Upper lobe of left lung (tissue), 6 donors: ENCODE measurements at regions not wholly inside any gene's neighbourhood (a gene's known extent, or its start where the extent isn't known, plus 50 kb on each side); places are given as distances from the start of the nearest gene placed in this dataset.

Experiments
- ATAC-seq, 2 donors: fragments of 200-7000 bp; cut with Tn5 transposase; one replicate each; pipeline ENCODE4 v1.9.1; 2022; ENCODE audit warnings: mild to moderate bottlenecking in 2 of 2, moderate library complexity in 2 of 2; ENCODE audit not compliant: low FRiP score in 2 of 2
- DNase-seq, 2 donors: peaks; one replicate each; pipeline ENCODE4 v3.0.0-alpha.2; 2019 to 2020
- H3K27ac ChIP-seq, 4 donors: fragments of 200-600 bp; sonication (generic); one replicate each; pipeline ENCODE4 v1.5.1; 2016 to 2019
- H3K27me3 ChIP-seq, 4 donors: fragments of 200-600 bp; sonication (generic); one replicate each; pipeline ENCODE4 v1.5.1; 2017 to 2019
- H3K36me3 ChIP-seq, 4 donors: fragments of 200-600 bp; sonication (generic); one replicate each; pipeline ENCODE4 v1.5.1; 2016 to 2019
- H3K4me1 ChIP-seq, 4 donors: fragments of 200-600 bp; sonication (generic); one replicate each; pipeline ENCODE4 v1.5.1; 2018 to 2019
- H3K4me3 ChIP-seq, 4 donors: fragments of 200-600 bp; sonication (generic); one replicate each; pipeline ENCODE4 v1.5.1; 2017 to 2019; ENCODE audit warnings: mild to moderate bottlenecking in 2 of 4, moderate library complexity in 1 of 4
- H3K9me3 ChIP-seq, 4 donors: fragments of 200-600 bp; sonication (generic); one replicate each; pipeline ENCODE4 v1.5.1; 2018 to 2019
- EP300 ChIP-seq, 4 donors: sonication (generic); formaldehyde crosslinking; IDR thresholded peaks; one replicate each; pipeline ENCODE4 v1.5.1; 2017; ENCODE audit warnings: antibody characterized with exemption in 4 of 4, control low read depth in 2 of 4
- POLR2A ChIP-seq, 4 donors: fragments of 450-650 bp; IDR thresholded peaks; one replicate each; pipeline ENCODE4 v1.5.1; 2016 to 2017; ENCODE audit warnings: antibody characterized with exemption in 4 of 4, mild to moderate bottlenecking in 2 of 4
- POLR2AphosphoS5 ChIP-seq, 2 donors: sonication (generic); formaldehyde crosslinking; IDR thresholded peaks; one replicate each; pipeline ENCODE4 v1.5.1; 2017; ENCODE audit warnings: antibody characterized with exemption in 2 of 2
- WGBS, 2 donors: methylation state at CpG; one replicate each; pipeline ENCODE4 v1.1.5; 2017 to 2018; 5-methylcytosine and 5-hydroxymethylcytosine counted together
- TF ChIP-seq, protein P1 (sequence below), 6 experiments: fragments of 450-650 bp in 4 of 6; fragments of 200-600 bp in 2 of 6; sonication (generic) in 2 of 6; IDR thresholded peaks; one replicate each; pipeline ENCODE4 v1.5.1; 2016 to 2019; ENCODE audit warnings: antibody characterized with exemption in 6 of 6
- donor health status: DM: no; HTN: no; CAD: no; lungs with moderate emphysema.
- donor health status: DM: no; HTN: yes; CAD: no; lungs with severe emphysema.

DNA sequence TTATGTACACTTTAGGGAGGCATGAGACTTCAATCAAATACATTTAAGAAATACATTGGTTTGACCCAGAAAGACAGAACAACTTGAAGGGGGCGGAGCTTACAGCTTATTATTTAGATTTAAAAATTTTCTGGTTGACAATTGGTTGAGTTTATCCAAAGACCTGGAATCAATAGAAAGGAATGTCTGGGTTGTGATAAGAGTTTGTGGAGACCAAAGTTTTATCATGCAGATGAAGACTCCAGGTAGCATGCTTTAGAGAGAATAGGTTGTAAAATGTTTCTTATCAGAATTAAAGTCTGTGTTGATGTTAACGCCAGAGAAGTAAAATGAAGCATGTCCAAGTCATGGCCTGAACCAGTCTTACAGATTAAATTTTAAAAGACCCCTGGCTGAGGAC, 757.8 kb upstream of the ADGRB3 start:
- DNase-seq (no peak), ATAC-seq (no peak)
- H3K4me3 ChIP-seq = no peak overlapping the region
- peaks cover 0 to 5% (median under 1%) of the 10 kb centered on the region in 4 donors for H3K9me3 ChIP-seq
- H3K4me1 ChIP-seq = no peaks in the 10 kb centered on the region
- WGBS, 2 donors = 81 to 88% methylated on average over 2 of the region's 2 CpGs
- no peak overlapping the region for H3K27ac ChIP-seq
- H3K36me3 ChIP-seq = no peaks in the 10 kb centered on the region
- H3K27me3 ChIP-seq = no peaks in the 10 kb centered on the region
- TF ChIP-seq, protein P1, sequence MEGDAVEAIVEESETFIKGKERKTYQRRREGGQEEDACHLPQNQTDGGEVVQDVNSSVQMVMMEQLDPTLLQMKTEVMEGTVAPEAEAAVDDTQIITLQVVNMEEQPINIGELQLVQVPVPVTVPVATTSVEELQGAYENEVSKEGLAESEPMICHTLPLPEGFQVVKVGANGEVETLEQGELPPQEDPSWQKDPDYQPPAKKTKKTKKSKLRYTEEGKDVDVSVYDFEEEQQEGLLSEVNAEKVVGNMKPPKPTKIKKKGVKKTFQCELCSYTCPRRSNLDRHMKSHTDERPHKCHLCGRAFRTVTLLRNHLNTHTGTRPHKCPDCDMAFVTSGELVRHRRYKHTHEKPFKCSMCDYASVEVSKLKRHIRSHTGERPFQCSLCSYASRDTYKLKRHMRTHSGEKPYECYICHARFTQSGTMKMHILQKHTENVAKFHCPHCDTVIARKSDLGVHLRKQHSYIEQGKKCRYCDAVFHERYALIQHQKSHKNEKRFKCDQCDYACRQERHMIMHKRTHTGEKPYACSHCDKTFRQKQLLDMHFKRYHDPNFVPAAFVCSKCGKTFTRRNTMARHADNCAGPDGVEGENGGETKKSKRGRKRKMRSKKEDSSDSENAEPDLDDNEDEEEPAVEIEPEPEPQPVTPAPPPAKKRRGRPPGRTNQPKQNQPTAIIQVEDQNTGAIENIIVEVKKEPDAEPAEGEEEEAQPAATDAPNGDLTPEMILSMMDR (IDR thresholded peaks at IDR 0.05) = no peak
- no peak for TF ChIP-seq POLR2AphosphoS5 (IDR thresholded peaks at IDR 0.05)
- TF ChIP-seq POLR2A (IDR thresholded peaks at IDR 0.05) = no peak

DNA sequence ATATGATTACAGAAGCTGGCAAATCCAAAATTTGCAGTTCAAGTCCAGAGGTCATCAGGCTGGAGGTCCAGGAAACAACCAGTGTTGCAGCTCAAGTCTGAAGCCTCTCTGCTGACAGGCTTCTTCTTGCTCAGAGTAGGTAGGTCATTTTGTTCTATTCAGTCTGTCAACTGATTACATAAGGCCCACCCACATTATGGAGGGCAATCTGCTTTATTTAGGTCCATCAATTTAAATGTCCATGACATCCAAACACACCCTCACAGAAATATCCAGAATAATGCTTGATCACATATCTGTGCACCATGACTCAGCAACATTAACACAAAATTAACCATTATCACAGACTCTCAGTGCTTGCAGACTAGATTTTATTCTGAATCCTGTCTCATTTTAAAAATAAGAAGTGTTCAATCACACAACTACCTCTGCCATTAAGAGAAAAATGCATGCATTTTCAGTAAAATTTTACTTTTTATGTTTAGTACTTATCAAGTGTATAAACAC, 759.2 kb upstream of the ADGRB3 start:
- TF ChIP-seq, protein P1 (IDR thresholded peaks at IDR 0.05) = no peak
- TF ChIP-seq POLR2AphosphoS5 (IDR thresholded peaks at IDR 0.05) (no peak), EP300 (IDR thresholded peaks at IDR 0.05) (no peak), POLR2A (IDR thresholded peaks at IDR 0.05) (no peak)
- no peaks in the 10 kb centered on the region for H3K27me3 ChIP-seq
- no peaks in the 10 kb centered on the region for H3K4me1 ChIP-seq
- DNase-seq = no peak
- H3K9me3 ChIP-seq = peaks cover 0 to 5% (median 0%) of the 10 kb centered on the region in 4 donors
- H3K36me3 ChIP-seq = no peaks in the 10 kb centered on the region
- no peak overlapping the region for H3K4me3 ChIP-seq
- H3K27ac ChIP-seq = no peak overlapping the region
- ATAC-seq = no peak

- Histone ChIP-seq H3K9me3 (no peaks in the 10 kb centered on the region), H3K4me3 (no peak overlapping the region), H3K4me1 (no peaks in the 10 kb centered on the region), H3K36me3 (no peaks in the 10 kb centered on the region), H3K27ac (no peak overlapping the region), H3K27me3 (no peaks in the 10 kb centered on the region)
- ATAC-seq (no peak), DNase-seq (no peak)
- TF ChIP-seq EP300 (IDR thresholded peaks at IDR 0.05) (no peak), POLR2AphosphoS5 (IDR thresholded peaks at IDR 0.05) (no peak), POLR2A (IDR thresholded peaks at IDR 0.05) (no peak)
- TF ChIP-seq, protein P1 (IDR thresholded peaks at IDR 0.05) = no peak
Measured at GRCh38 chr6:67870321-67870720, 764.8 kb upstream of the ADGRB3 start.

DNA sequence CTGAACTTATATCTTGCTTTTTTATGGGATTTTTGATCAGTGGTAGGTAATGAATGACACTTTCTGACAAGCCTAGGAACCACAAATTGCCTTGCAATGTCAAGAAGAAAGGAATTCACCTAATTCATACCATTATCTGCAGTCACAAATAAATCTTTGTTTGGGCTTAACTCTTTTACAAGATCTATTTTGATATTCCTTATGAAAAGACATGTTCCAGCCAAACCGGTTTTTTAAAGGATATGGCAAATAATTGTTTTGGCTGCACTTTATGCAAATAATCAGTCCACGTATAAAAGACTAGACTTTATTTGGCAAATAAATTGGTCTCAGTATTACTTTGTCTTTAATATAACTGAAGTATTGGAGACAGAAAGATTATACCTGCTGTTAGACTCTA, 771.7 kb upstream of the ADGRB3 start:
- no peak overlapping the region for H3K4me3 ChIP-seq
- TF ChIP-seq POLR2AphosphoS5 (IDR thresholded peaks at IDR 0.05) (no peak), EP300 (IDR thresholded peaks at IDR 0.05) (no peak), POLR2A (IDR thresholded peaks at IDR 0.05) (no peak)
- TF ChIP-seq, protein P1 (IDR thresholded peaks at IDR 0.05) = no peak
- DNase-seq (no peak), ATAC-seq (no peak)
- H3K27ac ChIP-seq = no peak overlapping the region
- no peaks in the 10 kb centered on the region for H3K4me1 ChIP-seq
- WGBS, 2 donors = 66 to 78% methylated on average over 2 of the region's 2 CpGs
- H3K9me3 ChIP-seq = no peaks in the 10 kb centered on the region
- no peaks in the 10 kb centered on the region for H3K36me3 ChIP-seq
- H3K27me3 ChIP-seq = no peaks in the 10 kb centered on the region

- TF ChIP-seq, protein P1 (IDR thresholded peaks at IDR 0.05) = no peak
- TF ChIP-seq EP300 (IDR thresholded peaks at IDR 0.05) = no peak
- TF ChIP-seq POLR2AphosphoS5 (IDR thresholded peaks at IDR 0.05) = no peak
- no peak for TF ChIP-seq POLR2A (IDR thresholded peaks at IDR 0.05)
- no peak overlapping the region for H3K27ac ChIP-seq
Measured at GRCh38 chr6:67854098-67854497, 781.0 kb upstream of the ADGRB3 start.

More at GRCh38 chr6:67854098-67854497, 781.0 kb upstream of the ADGRB3 start:
- H3K9me3 ChIP-seq = no peaks in the 10 kb centered on the region
- no peaks in the 10 kb centered on the region for H3K27me3 ChIP-seq
- no peaks in the 10 kb centered on the region for H3K36me3 ChIP-seq
- no peak for DNase-seq
- no peak overlapping the region for H3K4me3 ChIP-seq
- no peak for ATAC-seq
- H3K4me1 ChIP-seq = no peaks in the 10 kb centered on the region
